ENCODE measurements at regions not wholly inside any gene's neighbourhood (a gene's known extent, or its start where the extent isn't known, plus 50 kb on each side); places are given as distances from the start of the nearest gene placed in this dataset.

- H3K4me2 ChIP-seq (ENCODE audit: insufficient read depth, low read length), result no peak overlapping the region
- ChIA-PET CTCF (interaction anchor here (1.0 kb wide), 1 partner anchor 25 kb away, joined by 4 read pairs; no protein-coding TSS in a partner anchor), POLR2A (no interaction called here)
- no peak overlapping the region for H3K9ac ChIP-seq (replicated peaks; ENCODE audit: extremely low read depth, insufficient read depth, low read length)
- no peaks in the 10 kb centered on the region for H3K9me3 ChIP-seq (replicated peaks; ENCODE audit: control insufficient read depth, insufficient read depth, low read length)
- FAIRE-seq (no peak), DNase-seq (ENCODE audit: low read depth, low spot score) (no peak)
- no peaks in the 10 kb centered on the region for H3K27me3 ChIP-seq (ENCODE audit: control insufficient read depth in 2 of 2, insufficient read depth in 2 of 2, low read length in 2 of 2)
- H3K36me3 ChIP-seq (ENCODE audit: control insufficient read depth in 2 of 2, extremely low read depth in 1 of 2, insufficient read depth in 2 of 2, low read length in 2 of 2), result no peaks in the 10 kb centered on the region
- no peaks in the 10 kb centered on the region for H3K4me1 ChIP-seq (ENCODE audit: control insufficient read depth, extremely low read depth, insufficient read depth, low read length)
- no peak overlapping the region for H3K4me3 ChIP-seq (replicated peaks in 1 of 3; ENCODE audit: insufficient read depth in 1 of 3, low read depth in 1 of 3, low read length in 3 of 3)
- no TSS peak for BruUV-seq (replicated peaks)
- H4K20me1 ChIP-seq (replicated peaks; ENCODE audit: control insufficient read depth, extremely low read depth, insufficient read depth, low read length), result no peaks in the 10 kb centered on the region
- dilution Hi-C loops (cut with MboI; ENCODE audit: extremely low pct_ligation_motif_present, low sequenced_read_pairs), result no loop called here
- H3K79me2 ChIP-seq (ENCODE audit: control insufficient read depth, insufficient read depth, low read length), result no peaks in the 10 kb centered on the region
- TF ChIP-seq, protein P1, sequence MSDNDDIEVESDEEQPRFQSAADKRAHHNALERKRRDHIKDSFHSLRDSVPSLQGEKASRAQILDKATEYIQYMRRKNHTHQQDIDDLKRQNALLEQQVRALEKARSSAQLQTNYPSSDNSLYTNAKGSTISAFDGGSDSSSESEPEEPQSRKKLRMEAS (IDR thresholded peaks at IDR 0.05; ENCODE audit: insufficient read depth, insufficient read length), result no peak
- TF ChIP-seq POLR2A (IDR thresholded peaks at IDR 0.05; ENCODE audit: low read depth, low read length) (no peak), MYC (IDR thresholded peaks at IDR 0.05; ENCODE audit: low read depth, low read length) (no peak), POLR2AphosphoS5 (IDR thresholded peaks at IDR 0.05; ENCODE audit: insufficient read depth, low read depth, low read length) (no peak), JUN (IDR thresholded peaks at IDR 0.05; ENCODE audit: borderline replicate concordance, insufficient read depth, insufficient read length, low read depth) (no peak), GATA2 (IDR thresholded peaks at IDR 0.05; ENCODE audit: insufficient read depth, insufficient read length, low read depth, low read length) (no peak), FOS (IDR thresholded peaks at IDR 0.05; ENCODE audit: borderline replicate concordance, insufficient read depth, low read length) (no peak), EZH2 (IDR thresholded peaks at IDR 0.05; ENCODE audit: borderline replicate concordance, low read depth, low read length, severe bottlenecking) (no peak)
- no peak overlapping the region for H2AFZ ChIP-seq (ENCODE audit: low read depth, low read length)
- intact Hi-C loops (cut with micrococcal nuclease), result no loop called here
- no peak overlapping the region for H3K27ac ChIP-seq (ENCODE audit: insufficient read depth, low read depth, low read length)
- no peaks in the 10 kb centered on the region for H3K9me1 ChIP-seq (replicated peaks; ENCODE audit: control insufficient read depth, extremely low read depth, insufficient read depth, low read length)
Observed at GRCh38 chr10:3961082-3961481, 176.1 kb upstream of the KLF6 start.

- no peak overlapping the region for H3K4me2 ChIP-seq (ENCODE audit: insufficient read depth, low read length)
- ChIA-PET POLR2A (no interaction called here), CTCF (interaction anchor here (1.0 kb wide), 1 partner anchor 24 kb away, joined by 4 read pairs; no protein-coding TSS in a partner anchor)
- intact Hi-C loops (cut with micrococcal nuclease), result no loop called here
- dilution Hi-C loops (cut with MboI; ENCODE audit: extremely low pct_ligation_motif_present, low sequenced_read_pairs), result no loop called here
- no peak overlapping the region for H3K27ac ChIP-seq (ENCODE audit: insufficient read depth, low read depth, low read length)
- no peaks in the 10 kb centered on the region for H3K9me1 ChIP-seq (replicated peaks; ENCODE audit: control insufficient read depth, extremely low read depth, insufficient read depth, low read length)
- H3K9me3 ChIP-seq (replicated peaks; ENCODE audit: control insufficient read depth, insufficient read depth, low read length), result no peaks in the 10 kb centered on the region
- H3K4me1 ChIP-seq (ENCODE audit: control insufficient read depth, extremely low read depth, insufficient read depth, low read length), result no peaks in the 10 kb centered on the region
- H3K36me3 ChIP-seq (ENCODE audit: control insufficient read depth in 2 of 2, extremely low read depth in 1 of 2, insufficient read depth in 2 of 2, low read length in 2 of 2), result no peaks in the 10 kb centered on the region
- no peaks in the 10 kb centered on the region for H3K79me2 ChIP-seq (ENCODE audit: control insufficient read depth, insufficient read depth, low read length)
- no peak overlapping the region for H3K4me3 ChIP-seq (replicated peaks in 1 of 3; ENCODE audit: insufficient read depth in 1 of 3, low read depth in 1 of 3, low read length in 3 of 3)
- no peak for TF ChIP-seq GATA2 (IDR thresholded peaks at IDR 0.05; ENCODE audit: insufficient read depth, insufficient read length, low read depth, low read length)
- TF ChIP-seq JUN (IDR thresholded peaks at IDR 0.05; ENCODE audit: borderline replicate concordance, insufficient read depth, insufficient read length, low read depth), result no peak
- TF ChIP-seq EZH2 (IDR thresholded peaks at IDR 0.05; ENCODE audit: borderline replicate concordance, low read depth, low read length, severe bottlenecking), result no peak
- DNase-seq (ENCODE audit: low read depth, low spot score) (no peak), FAIRE-seq (no peak)
- no peak overlapping the region for H3K9ac ChIP-seq (replicated peaks; ENCODE audit: extremely low read depth, insufficient read depth, low read length)
- H4K20me1 ChIP-seq (replicated peaks; ENCODE audit: control insufficient read depth, extremely low read depth, insufficient read depth, low read length), result no peaks in the 10 kb centered on the region
- H3K27me3 ChIP-seq (ENCODE audit: control insufficient read depth in 2 of 2, insufficient read depth in 2 of 2, low read length in 2 of 2), result no peaks in the 10 kb centered on the region
- H2AFZ ChIP-seq (ENCODE audit: low read depth, low read length), result no peak overlapping the region
- BruUV-seq (replicated peaks), result no TSS peak
Observed at GRCh38 chr10:3960496-3960895, 175.5 kb upstream of the KLF6 start.
